BJ (cell line): ENCODE measurements at regions not wholly inside any gene's neighbourhood (a gene's known extent, or its start where the extent isn't known, plus 50 kb on each side); places are given as distances from the start of the nearest gene placed in this dataset.

ENCODE experiments used
- CTCF ChIA-PET: fragments of 350-600 bp; formaldehyde crosslinking; extraction: SDS; loops from one replicate; lab custom pipeline; 2021; ENCODE audit warnings: antibody characterized with exemption, inconsistent platforms; lab: Yijun Ruan, JAX
- POLR2A ChIA-PET: fragments of 300-600 bp; sonication (Branson Sonifier 250); formaldehyde crosslinking; extraction: SDS; loops from one replicate; lab custom pipeline; 2021; ENCODE audit warnings: antibody characterized with exemption; lab: Charles Lee
- DNase-seq: peaks from one replicate; pipeline ENCODE4 v3.0.0-alpha.2; 2011; ENCODE audit warnings: low read depth
- H3K27me3 ChIP-seq: 2 replicates; pipeline ENCODE4 v1.6.0; 2011; ENCODE audit warnings: low read length; ENCODE audit not compliant: control insufficient read depth, insufficient read depth
- H3K36me3 ChIP-seq: 2 replicates; pipeline ENCODE4 v1.5.1; 2011; ENCODE audit warnings: low read length; ENCODE audit not compliant: control insufficient read depth, insufficient read depth
- H3K4me3 ChIP-seq: 2 replicates; pipeline ENCODE4 v1.5.1; 2011; ENCODE audit warnings: low read depth, mild to moderate bottlenecking, control low read depth, low read length
- CTCF ChIP-seq: IDR thresholded peaks from 2 replicates; pipeline ENCODE4 v1.5.1; 2011; ENCODE audit warnings: low read depth, mild to moderate bottlenecking, control low read depth, inconsistent platforms, low read length, moderate library complexity; ENCODE audit not compliant: insufficient read depth

GRCh38 chr15:47470983-47471382 lies 246.3 kb upstream of the SEMA6D start:
- no peaks in the 10 kb centered on the region for H3K27me3 ChIP-seq
- H3K36me3 ChIP-seq: no peaks in the 10 kb centered on the region
- no peak for TF ChIP-seq CTCF
- no peak for DNase-seq
- CTCF ChIA-PET: interaction anchor here (1.0 to 1.4 kb wide), 2 partner anchors 47 to 517 kb away, joined by 3 to 5 read pairs; no protein-coding TSS in a partner anchor
- H3K4me3 ChIP-seq: no peak overlapping the region
- POLR2A ChIA-PET: no interaction called here

GRCh38 chr15:47473106-47473725 lies 244.1 kb upstream of the SEMA6D start:
- POLR2A ChIA-PET: no interaction called here
- no peak for TF ChIP-seq CTCF
- no peak for DNase-seq
- Histone ChIP-seq H3K4me3 (no peak overlapping the region), H3K27me3 (no peaks in the 10 kb centered on the region), H3K36me3 (no peaks in the 10 kb centered on the region)
- CTCF ChIA-PET: no interaction called here

- no peak for TF ChIP-seq CTCF
- Histone ChIP-seq H3K27me3 (no peaks in the 10 kb centered on the region), H3K36me3 (no peaks in the 10 kb centered on the region), H3K4me3 (no peak overlapping the region)
- no peak for DNase-seq
- POLR2A ChIA-PET: no interaction called here
- CTCF ChIA-PET: no interaction called here
Observed at GRCh38 chr15:47473832-47474231, 243.5 kb upstream of the SEMA6D start.

GRCh38 chr15:47475336-47475735 lies 242.0 kb upstream of the SEMA6D start:
- no peaks in the 10 kb centered on the region for H3K36me3 ChIP-seq
- no peak for TF ChIP-seq CTCF
- ChIA-PET CTCF (interaction anchor here (1.0 kb wide), 2 partner anchors 16 to 242 kb away, joined by 3 read pairs; partner anchors contain the start of gene SEMA6D), POLR2A (no interaction called here)
- DNase-seq: no peak
- H3K27me3 ChIP-seq: no peaks in the 10 kb centered on the region
- H3K4me3 ChIP-seq: no peak overlapping the region

- Histone ChIP-seq H3K27me3 (no peaks in the 10 kb centered on the region), H3K36me3 (no peaks in the 10 kb centered on the region), H3K4me3 (no peak overlapping the region)
- DNase-seq: no peak
- ChIA-PET CTCF (no interaction called here), POLR2A (no interaction called here)
- TF ChIP-seq CTCF: no peak
Observed at GRCh38 chr15:47477341-47477740, 240.0 kb upstream of the SEMA6D start.
